SK-N-SH (cell line): ENCODE measurements at regions not wholly inside any gene's neighbourhood (a gene's known extent, or its start where the extent isn't known, plus 50 kb on each side); places are given as distances from the start of the nearest gene placed in this dataset.

Source experiments
- CTCF ChIA-PET: fragments of 300-600, 350-600 bp; formaldehyde crosslinking; extraction: SDS; loops from one replicate; lab custom pipeline; 2021; lab: Yijun Ruan, JAX
- POLR2A ChIA-PET: fragments of 350-600 bp; sonication (Branson Sonifier 250); formaldehyde crosslinking; extraction: SDS; loops from one replicate; lab custom pipeline; 2020; ENCODE audit warnings: antibody characterized with exemption, inconsistent platforms; lab: Yijun Ruan, JAX
- DNase-seq: peaks from one replicate; pipeline ENCODE4 v3.0.0; 2012
- H2AFZ ChIP-seq: fragments of 200-600 bp; sonication (generic); 2 replicates; pipeline ENCODE4 v1.8.1; 2016; ENCODE audit warnings: antibody characterized with exemption, mild to moderate bottlenecking, low read depth
- H3F3A ChIP-seq: fragments of 200-600 bp; sonication (generic); replicated peaks from 2 replicates; pipeline ENCODE3; 2016; ENCODE audit warnings: antibody characterized with exemption, mild to moderate bottlenecking; ENCODE audit not compliant: insufficient read depth
- H3K27ac ChIP-seq, 2 experiments: fragments of 200-500 bp in 1 of 2; fragments of 200-600 bp in 1 of 2; sonication (Bioruptor generic) in 1 of 2; sonication (generic), shearing (Covaris generic) in 1 of 2; 2 replicates each; pipeline versions ENCODE4 v1.5.1 to v1.6.1; 2014 to 2016; ENCODE audit warnings: low read depth in 2 of 2, inconsistent platforms in 1 of 2, low read length in 1 of 2, mild to moderate bottlenecking in 1 of 2, mixed read lengths in 1 of 2
- H3K27me3 ChIP-seq: fragments of 200-600 bp; sonication (generic), shearing (Covaris generic); 2 replicates; pipeline ENCODE4 v1.6.1; 2016; ENCODE audit warnings: mixed run types; ENCODE audit not compliant: insufficient read depth
- H3K36me3 ChIP-seq, 2 experiments: fragments of 200-500 bp in 1 of 2; fragments of 200-600 bp in 1 of 2; sonication (Bioruptor generic) in 1 of 2; sonication (generic) in 1 of 2; replicated peaks in 1 of 2; 2 replicates each; pipeline versions ENCODE3 to v1.5.1; 2014 to 2016; ENCODE audit warnings: low read length in 1 of 2, mild to moderate bottlenecking in 1 of 2; ENCODE audit not compliant: insufficient read depth in 2 of 2, control insufficient read depth in 1 of 2
- H3K4me1 ChIP-seq, 2 experiments: fragments of 200-500 bp in 1 of 2; fragments of 200-600 bp in 1 of 2; sonication (Bioruptor generic) in 1 of 2; sonication (generic), shearing (Covaris generic) in 1 of 2; 2 replicates each; pipeline versions ENCODE4 v1.5.1 to v1.6.1; 2014 to 2016; ENCODE audit warnings: low read depth in 1 of 2, low read length in 1 of 2, mixed run types in 1 of 2; ENCODE audit not compliant: insufficient read depth in 2 of 2, control insufficient read depth in 1 of 2
- H3K4me2 ChIP-seq: fragments of 200-600 bp; sonication (generic), shearing (Covaris generic); 2 replicates; pipeline ENCODE4 v1.6.1; 2017; ENCODE audit warnings: mixed run types
- H3K4me3 ChIP-seq, 2 experiments: fragments of 200-500 bp in 1 of 2; fragments of 200-600 bp in 1 of 2; sonication (Bioruptor generic) in 1 of 2; sonication (generic), shearing (Covaris generic) in 1 of 2; 2 replicates each; pipeline versions ENCODE4 v1.5.1 to v1.8.1; 2014 to 2016; ENCODE audit warnings: low read depth in 2 of 2, inconsistent platforms in 1 of 2, low read length in 1 of 2, mild to moderate bottlenecking in 1 of 2, mixed read lengths in 1 of 2, moderate library complexity in 1 of 2
- H3K79me2 ChIP-seq: fragments of 200-600 bp; sonication (generic); 2 replicates; pipeline ENCODE4 v1.8.1; 2017; ENCODE audit warnings: mild to moderate bottlenecking; ENCODE audit not compliant: insufficient read depth
- H3K9ac ChIP-seq: fragments of 200-600 bp; sonication (generic); 2 replicates; pipeline ENCODE4 v1.6.1; 2017; ENCODE audit warnings: mixed run types
- H3K9me2 ChIP-seq: fragments of 200-600 bp; sonication (generic); 2 replicates; pipeline ENCODE4 v1.6.1; 2017; ENCODE audit warnings: mixed run types
- H3K9me3 ChIP-seq: fragments of 200-600 bp; sonication (generic); 2 replicates; pipeline ENCODE4 v1.6.1; 2017; ENCODE audit warnings: mixed run types, mild to moderate bottlenecking, moderate library complexity
- H4K20me1 ChIP-seq: fragments of 200-600 bp; sonication (generic); 2 replicates; pipeline ENCODE4 v1.6.1; 2017; ENCODE audit warnings: mild to moderate bottlenecking, mixed run types; ENCODE audit not compliant: insufficient read depth
- ELF1 ChIP-seq: IDR thresholded peaks from 2 replicates; pipeline ENCODE4 v1.4.0; 2012
- EP300 ChIP-seq, 2 experiments: IDR thresholded peaks; 2 replicates each; pipeline versions ENCODE4 v1.4.0 to v1.6.1; 2012; ENCODE audit warnings: borderline replicate concordance in 1 of 2, low read depth in 1 of 2, low read length in 1 of 2
- FOSL2 ChIP-seq: IDR thresholded peaks from 2 replicates; pipeline ENCODE4 v1.4.0; 2012; ENCODE audit warnings: low read depth, mild to moderate bottlenecking, moderate library complexity, borderline replicate concordance
- FOXJ3 ChIP-seq: sonication (generic); formaldehyde crosslinking; IDR thresholded peaks from 2 replicates; pipeline ENCODE4 v1.5.1; 2020; ENCODE audit warnings: mild to moderate bottlenecking, missing genetic modification reagents
- FOXM1 ChIP-seq: IDR thresholded peaks from 2 replicates; pipeline ENCODE4 v1.4.0; 2012; ENCODE audit warnings: low read depth, mild to moderate bottlenecking
- NFIC ChIP-seq: IDR thresholded peaks from 2 replicates; pipeline ENCODE4 v1.4.0; 2012; ENCODE audit warnings: borderline replicate concordance
- RFX5 ChIP-seq: IDR thresholded peaks from 2 replicates; pipeline ENCODE4 v1.6.1; 2012; ENCODE audit warnings: mild to moderate bottlenecking, improper control_type of control experiment, low read length
- RXRA ChIP-seq: IDR thresholded peaks from 2 replicates; pipeline ENCODE4 v1.4.0; 2012; ENCODE audit warnings: low read depth, mild to moderate bottlenecking, borderline replicate concordance
- TAF1 ChIP-seq: IDR thresholded peaks from 2 replicates; pipeline ENCODE4 v1.6.1; 2012; ENCODE audit warnings: low read depth, mild to moderate bottlenecking, low read length, moderate library complexity, borderline replicate concordance
- TEAD4 ChIP-seq: IDR thresholded peaks from 2 replicates; pipeline ENCODE4 v1.4.0; 2012; ENCODE audit warnings: mild to moderate bottlenecking, borderline replicate concordance; ENCODE audit not compliant: insufficient read depth
- WGBS: methylation state at CpG from one replicate; pipeline ENCODE4 v1.1.6; 2017; ENCODE audit warnings: low lambda C conversion rate; 5-methylcytosine and 5-hydroxymethylcytosine counted together
- TF ChIP-seq, protein P1 (sequence below): fragments of 150-350 bp; IDR thresholded peaks from 2 replicates; pipeline ENCODE4 v1.6.1; 2016; ENCODE audit warnings: mild to moderate bottlenecking, low read depth, low read length
- TF ChIP-seq, protein P2 (sequence below): fragments of 200-600 bp; sonication (generic); IDR thresholded peaks from 2 replicates; pipeline ENCODE4 v1.6.1; 2017; ENCODE audit warnings: antibody characterized with exemption, mild to moderate bottlenecking, moderate library complexity

DNA sequence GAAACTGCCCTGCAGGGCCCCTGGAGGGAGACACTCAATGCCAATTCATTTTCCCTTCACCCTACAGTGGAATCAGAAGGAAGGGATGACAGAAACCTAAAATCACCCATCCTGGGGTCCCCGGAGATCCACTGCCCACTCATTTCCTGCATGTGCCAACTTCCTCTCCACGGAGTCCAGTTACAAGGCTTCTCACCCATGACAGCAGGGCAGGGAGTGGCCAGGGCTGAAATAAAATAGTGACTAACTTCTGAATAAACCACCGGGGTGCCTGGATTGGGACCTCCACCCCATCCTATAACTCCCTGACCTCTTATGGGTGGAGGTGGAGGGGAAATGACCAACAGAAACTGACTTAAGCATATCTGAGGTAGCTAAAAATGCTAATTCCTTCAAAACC, 362.3 kb downstream of the MAFB start (continued):
- TF ChIP-seq, protein P1, sequence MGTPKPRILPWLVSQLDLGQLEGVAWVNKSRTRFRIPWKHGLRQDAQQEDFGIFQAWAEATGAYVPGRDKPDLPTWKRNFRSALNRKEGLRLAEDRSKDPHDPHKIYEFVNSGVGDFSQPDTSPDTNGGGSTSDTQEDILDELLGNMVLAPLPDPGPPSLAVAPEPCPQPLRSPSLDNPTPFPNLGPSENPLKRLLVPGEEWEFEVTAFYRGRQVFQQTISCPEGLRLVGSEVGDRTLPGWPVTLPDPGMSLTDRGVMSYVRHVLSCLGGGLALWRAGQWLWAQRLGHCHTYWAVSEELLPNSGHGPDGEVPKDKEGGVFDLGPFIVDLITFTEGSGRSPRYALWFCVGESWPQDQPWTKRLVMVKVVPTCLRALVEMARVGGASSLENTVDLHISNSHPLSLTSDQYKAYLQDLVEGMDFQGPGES: no peak
- TF ChIP-seq FOXM1 (no peak), NFIC (no peak), FOXJ3 (CRISPR knock-in tag) (no peak), RXRA (no peak)

DNA sequence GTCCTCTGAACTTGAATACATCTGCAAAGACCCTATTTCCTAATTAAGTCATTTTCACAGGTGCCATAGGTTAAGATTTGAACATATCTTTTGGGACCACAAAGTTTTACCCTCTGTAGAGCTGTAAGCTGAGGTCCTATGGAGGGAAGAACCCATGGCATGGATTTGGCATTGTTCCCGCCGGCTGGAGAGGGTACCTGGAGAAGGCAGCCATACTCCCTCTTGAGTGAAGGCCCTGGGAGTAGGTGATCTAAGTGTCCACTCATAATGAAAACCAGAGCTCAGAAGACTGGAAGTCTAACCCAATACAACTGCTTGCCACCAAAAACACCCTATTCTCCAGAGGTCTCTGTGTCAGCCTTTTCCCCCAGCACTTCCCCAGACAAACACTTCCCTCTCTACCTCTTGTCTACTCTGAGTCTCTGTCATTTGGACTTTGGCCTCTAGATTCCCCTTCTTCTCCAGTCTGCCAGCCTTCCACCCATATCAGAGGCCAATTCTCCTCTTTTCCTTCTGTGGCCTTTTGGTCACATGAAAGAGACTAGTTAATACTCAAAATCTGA, 363.9 kb downstream of the MAFB start:
- Histone ChIP-seq H3K27ac (no peak overlapping the region), H3K4me1 (peaks cover 0 to 3% of the 10 kb centered on the region in 2 experiments; a peak in 1 of 4 replicates), H3K4me3 (no peak overlapping the region), H3K9ac (no peak overlapping the region), H2AFZ (no peak overlapping the region), H3F3A (no peaks in the 10 kb centered on the region), H4K20me1 (no peaks in the 10 kb centered on the region), H3K79me2 (no peaks in the 10 kb centered on the region), H3K9me3 (no peaks in the 10 kb centered on the region), H3K4me2 (no peak overlapping the region), H3K27me3 (no peaks in the 10 kb centered on the region), H3K36me3 (no peaks in the 10 kb centered on the region), H3K9me2 (no peaks in the 10 kb centered on the region)
- WGBS: 33% methylated on average over 2 of the region's 2 CpGs
- ChIA-PET POLR2A (no interaction called here), CTCF (no interaction called here)
- TF ChIP-seq ELF1: no peak
- TF ChIP-seq, protein P1: no peak
- DNase-seq: no peak

DNA sequence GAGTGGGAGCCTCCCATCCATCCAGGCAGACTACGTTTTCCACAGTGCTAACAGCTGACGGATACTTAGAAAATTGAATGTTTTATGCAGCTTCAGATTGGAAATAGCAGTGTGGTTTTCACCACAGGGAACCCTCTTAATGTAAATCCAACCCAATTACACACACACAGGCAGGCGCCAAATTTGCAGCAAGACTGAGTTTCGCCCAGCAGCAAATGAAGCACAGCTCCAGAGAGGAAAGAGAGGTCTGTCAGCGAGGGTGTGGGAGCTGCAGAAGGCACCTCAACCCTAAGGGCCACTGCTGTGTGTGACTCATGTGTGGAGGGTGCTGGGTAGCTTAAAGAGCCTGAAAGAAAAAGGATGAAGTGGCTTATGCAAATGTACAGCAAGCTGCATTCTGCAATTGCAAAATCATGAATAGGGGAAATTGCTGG, 365.7 kb downstream of the MAFB start:
- Histone ChIP-seq H3K27ac (no peak overlapping the region), H3F3A (no peaks in the 10 kb centered on the region), H2AFZ (no peak overlapping the region), H4K20me1 (no peaks in the 10 kb centered on the region), H3K36me3 (no peaks in the 10 kb centered on the region), H3K27me3 (no peaks in the 10 kb centered on the region), H3K4me1 (peaks cover 0 to 3% of the 10 kb centered on the region in 2 experiments; a peak in 1 of 4 replicates), H3K9me3 (no peaks in the 10 kb centered on the region), H3K4me2 (no peak overlapping the region), H3K4me3 (no peak overlapping the region), H3K79me2 (no peaks in the 10 kb centered on the region), H3K9me2 (no peaks in the 10 kb centered on the region), H3K9ac (no peak overlapping the region)
- no peak for DNase-seq
- CTCF ChIA-PET: no interaction called here
- POLR2A ChIA-PET: no interaction called here
- 43% methylated on average over 5 of the region's 5 CpGs for WGBS
- TF ChIP-seq, protein P1: no peak
- TF ChIP-seq FOSL2 (no peak), TEAD4 (no peak), RFX5 (no peak), TAF1 (no peak), FOXM1 (no peak), EP300 (IDR thresholded peaks at IDR 0.05; ENCODE audit: borderline replicate concordance in 1 of 2, low read depth in 1 of 2, low read length in 1 of 2) (no peak)
- TF ChIP-seq, protein P2, sequence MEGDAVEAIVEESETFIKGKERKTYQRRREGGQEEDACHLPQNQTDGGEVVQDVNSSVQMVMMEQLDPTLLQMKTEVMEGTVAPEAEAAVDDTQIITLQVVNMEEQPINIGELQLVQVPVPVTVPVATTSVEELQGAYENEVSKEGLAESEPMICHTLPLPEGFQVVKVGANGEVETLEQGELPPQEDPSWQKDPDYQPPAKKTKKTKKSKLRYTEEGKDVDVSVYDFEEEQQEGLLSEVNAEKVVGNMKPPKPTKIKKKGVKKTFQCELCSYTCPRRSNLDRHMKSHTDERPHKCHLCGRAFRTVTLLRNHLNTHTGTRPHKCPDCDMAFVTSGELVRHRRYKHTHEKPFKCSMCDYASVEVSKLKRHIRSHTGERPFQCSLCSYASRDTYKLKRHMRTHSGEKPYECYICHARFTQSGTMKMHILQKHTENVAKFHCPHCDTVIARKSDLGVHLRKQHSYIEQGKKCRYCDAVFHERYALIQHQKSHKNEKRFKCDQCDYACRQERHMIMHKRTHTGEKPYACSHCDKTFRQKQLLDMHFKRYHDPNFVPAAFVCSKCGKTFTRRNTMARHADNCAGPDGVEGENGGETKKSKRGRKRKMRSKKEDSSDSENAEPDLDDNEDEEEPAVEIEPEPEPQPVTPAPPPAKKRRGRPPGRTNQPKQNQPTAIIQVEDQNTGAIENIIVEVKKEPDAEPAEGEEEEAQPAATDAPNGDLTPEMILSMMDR: no peak
